ENCODE measurements at regions not wholly inside any gene's neighbourhood (a gene's known extent, or its start where the extent isn't known, plus 50 kb on each side); places are given as distances from the start of the nearest gene placed in this dataset.
A peak's percentile ranks its signal among the peaks of the same experiment; 100 is the strongest.

DNA sequence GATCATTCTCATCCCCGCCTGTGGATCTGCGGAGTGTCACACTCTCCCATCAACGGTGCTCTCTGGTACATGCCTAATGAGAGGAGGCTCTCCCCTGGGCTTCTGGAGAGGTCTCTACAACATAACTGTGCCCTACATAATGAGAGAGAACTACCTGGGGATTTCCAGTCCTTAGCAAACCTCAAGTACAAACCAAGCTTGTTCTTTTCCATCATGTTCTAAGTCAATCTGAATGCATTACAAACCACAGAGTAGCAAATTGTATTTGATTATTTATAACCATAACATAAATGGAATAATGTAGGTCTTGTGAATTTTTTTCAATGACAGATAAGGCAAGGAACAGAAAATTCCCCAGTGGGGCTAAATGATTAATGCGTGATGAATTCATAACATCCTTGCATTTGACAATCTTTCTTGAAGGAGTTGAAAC is 412.4 kb upstream of the NRP1 start:
- no peak for DNase-seq (ENCODE audit: low read depth, low spot score)

DNA sequence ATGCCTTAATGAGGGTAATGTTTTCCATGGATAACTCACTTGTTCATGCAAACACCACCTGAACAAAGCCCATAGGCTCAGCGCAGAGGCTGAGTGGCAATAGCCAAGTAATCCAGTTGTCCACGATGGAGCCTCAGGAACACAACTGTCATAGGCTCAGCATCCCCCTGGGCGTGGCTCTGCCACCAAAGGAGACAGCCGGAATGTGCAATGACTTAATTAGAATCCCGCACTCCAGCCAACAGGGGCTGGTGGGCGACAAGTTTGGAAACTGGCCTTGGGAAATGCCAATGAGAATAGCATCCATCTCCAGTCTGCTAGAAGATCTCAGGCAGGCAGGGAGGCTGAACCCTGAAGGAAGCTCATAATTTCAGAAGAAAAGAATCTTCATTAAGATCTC is 411.7 kb upstream of the NRP1 start:
- DNase-seq (ENCODE audit: low read depth, low spot score) = no peak

DNA sequence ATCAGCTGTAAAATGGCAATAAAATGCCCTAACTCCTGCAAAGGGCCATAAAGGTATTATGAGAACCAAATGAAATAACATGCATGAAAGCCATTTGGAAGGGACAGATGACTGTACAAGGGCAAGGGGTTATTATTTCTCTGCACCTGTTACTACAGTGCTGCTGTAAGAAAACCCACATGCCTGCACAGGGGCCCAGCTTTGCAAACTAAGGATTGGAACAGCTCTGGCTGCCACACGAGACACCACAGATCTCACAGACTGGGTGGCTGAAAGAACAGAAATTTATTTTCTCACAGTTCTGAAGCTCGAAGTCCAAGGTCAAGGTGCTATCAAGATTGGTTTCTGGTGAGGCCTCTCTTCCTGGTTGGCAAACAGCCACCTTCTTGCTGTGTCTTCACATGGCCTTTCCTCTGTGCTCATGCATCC is 409.0 kb upstream of the NRP1 start:
- no peak for DNase-seq (ENCODE audit: low read depth, low spot score)

DNA sequence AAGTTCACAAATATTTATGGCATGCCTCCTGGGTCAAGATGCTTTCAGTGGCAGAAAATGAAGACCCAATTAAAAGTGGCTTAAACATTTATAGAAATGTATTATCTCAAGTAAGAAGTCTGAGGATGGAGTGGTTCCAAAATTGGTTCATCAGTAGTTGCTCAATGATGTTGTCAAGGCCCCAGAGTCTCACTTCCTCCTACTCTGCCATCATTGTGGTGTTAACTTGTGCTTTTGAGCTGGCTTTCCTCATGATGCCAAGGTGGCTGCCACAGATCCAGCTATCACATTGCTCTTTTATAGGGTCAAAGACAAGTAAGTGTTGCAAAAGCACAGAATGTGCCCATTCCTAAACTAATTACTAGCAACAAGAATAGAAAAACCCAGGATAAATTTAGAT is 404.6 kb upstream of the NRP1 start:
- no peak for DNase-seq (ENCODE audit: low read depth, low spot score)

- no peak for DNase-seq (ENCODE audit: low read depth, low spot score)
Measured at GRCh38 chr10:33735464-33735923, 401.0 kb upstream of the NRP1 start.

GRCh38 chr10:33734393-33735155 is 400.1 kb upstream of the NRP1 start:
- DNase-seq (ENCODE audit: low read depth, low spot score) = no peak

DNA sequence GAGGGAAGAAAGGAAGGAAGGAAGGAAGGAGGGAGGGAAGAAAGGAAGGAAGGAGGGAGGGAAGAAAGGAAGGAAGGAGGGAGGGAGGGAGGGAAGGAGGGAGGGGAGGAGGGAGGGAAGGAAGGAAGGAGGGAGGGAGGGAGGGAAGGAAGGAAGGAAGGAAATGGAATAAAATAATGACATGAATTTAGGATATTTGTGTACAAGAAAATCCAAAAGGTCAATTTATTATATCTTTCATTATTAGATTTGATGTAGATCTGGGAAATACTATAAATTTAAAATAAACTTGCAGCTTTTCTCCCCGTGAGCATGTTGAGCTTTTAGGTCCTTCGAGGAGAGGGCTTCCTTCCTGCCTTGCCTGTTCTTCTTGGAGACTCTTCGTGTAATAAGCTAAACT is 398.6 kb upstream of the NRP1 start:
- DNase-seq (ENCODE audit: low read depth, low spot score) = no peak

GRCh38 chr10:33732161-33732680 is 397.8 kb upstream of the NRP1 start:
- DNase-seq (ENCODE audit: low read depth, low spot score) = no peak

- DNase-seq (ENCODE audit: low read depth, low spot score) = no peak
Measured at GRCh38 chr10:33731322-33731721, 396.9 kb upstream of the NRP1 start.

- DNase-seq (ENCODE audit: low read depth, low spot score) = no peak
Measured at GRCh38 chr10:33725430-33725829, 391.0 kb upstream of the NRP1 start.

- DNase-seq (ENCODE audit: low read depth, low spot score) = no peak
Measured at GRCh38 chr10:33723181-33723580, 388.7 kb upstream of the NRP1 start.

GRCh38 chr10:33722067-33722466 is 387.6 kb upstream of the NRP1 start:
- DNase-seq (ENCODE audit: low read depth, low spot score) = peak; percentile 32

GRCh38 chr10:33721509-33721908 is 387.0 kb upstream of the NRP1 start:
- DNase-seq (ENCODE audit: low read depth, low spot score) = no peak

DNA sequence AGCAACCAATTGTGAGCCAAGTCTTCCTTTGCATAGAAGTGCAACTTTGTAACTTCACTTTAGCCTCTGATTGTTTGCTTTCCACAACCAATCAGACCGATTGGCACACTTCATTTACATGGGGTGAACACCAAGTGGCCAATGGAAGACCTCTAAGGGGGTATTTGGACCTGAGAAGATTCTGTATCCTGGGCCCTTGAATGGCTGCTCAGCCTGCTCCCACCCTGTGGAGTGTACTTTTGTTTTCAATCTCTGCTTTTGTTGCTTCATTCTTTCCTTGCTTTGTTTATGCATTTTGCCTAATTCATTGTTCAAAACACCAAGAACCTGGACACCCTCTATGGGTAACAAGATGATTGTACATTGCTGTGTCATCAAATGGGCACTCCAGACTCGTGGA is 385.7 kb upstream of the NRP1 start:
- DNase-seq (ENCODE audit: low read depth, low spot score) = no peak

- DNase-seq (ENCODE audit: low read depth, low spot score) = no peak
Measured at GRCh38 chr10:33719005-33719703, 384.7 kb upstream of the NRP1 start.

- DNase-seq (ENCODE audit: low read depth, low spot score) = no peak
Measured at GRCh38 chr10:33716501-33717267, 382.2 kb upstream of the NRP1 start.

DNA sequence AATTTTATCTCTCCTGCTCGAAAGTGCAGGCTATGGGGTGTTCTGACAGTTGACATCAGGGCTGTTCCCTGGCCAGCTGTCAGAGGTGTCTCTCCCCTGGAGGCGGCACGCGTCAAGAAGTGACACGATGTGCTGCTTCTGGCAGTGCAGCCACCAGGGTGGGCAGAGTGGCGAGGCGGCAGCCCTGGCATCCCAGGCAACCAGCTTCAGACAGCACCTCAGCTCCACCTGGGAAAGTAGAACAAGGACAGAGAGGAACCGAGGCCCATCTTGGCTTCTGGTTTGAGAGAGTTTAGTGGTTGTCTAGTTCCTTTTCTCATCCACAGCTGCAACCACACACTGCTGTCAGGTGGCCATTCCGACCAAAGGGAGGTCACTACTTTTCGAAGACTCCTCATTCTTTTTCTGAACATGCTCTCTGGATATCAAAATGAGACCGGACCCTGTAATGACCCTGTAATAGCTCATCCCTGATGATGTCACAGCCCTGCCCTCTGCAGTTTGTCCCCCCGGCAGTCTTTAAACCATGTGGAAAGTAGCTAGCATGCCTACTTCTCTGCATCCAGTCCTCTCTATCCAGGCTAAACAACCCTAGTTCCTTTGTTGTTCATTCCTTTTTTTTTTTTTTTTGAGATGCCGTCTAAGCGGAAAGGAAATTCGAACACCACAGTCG is 381.0 kb upstream of the NRP1 start:
- DNase-seq (ENCODE audit: low read depth, low spot score) = no peak

DNA sequence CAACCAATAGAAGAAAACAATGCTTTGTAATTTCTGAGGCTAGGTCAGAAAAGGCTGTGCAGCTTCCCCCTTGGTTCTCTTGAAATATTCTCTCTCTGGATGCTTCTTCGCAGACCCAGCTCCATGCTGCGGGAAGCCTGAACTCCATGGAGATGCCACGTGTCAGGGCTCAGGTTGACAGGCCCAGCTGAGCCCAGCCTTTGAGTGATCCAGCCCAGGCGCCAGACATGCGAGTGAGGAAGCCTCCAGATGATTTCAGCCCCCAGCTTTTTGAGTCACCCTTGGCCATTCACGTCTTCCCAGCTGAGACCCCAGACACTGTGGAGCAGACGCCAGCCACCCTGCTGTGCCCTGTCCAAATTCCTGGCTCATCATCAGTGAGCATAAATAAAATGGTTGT is 378.4 kb upstream of the NRP1 start:
- no peak for DNase-seq (ENCODE audit: low read depth, low spot score)

- no peak for DNase-seq (ENCODE audit: low read depth, low spot score)
Measured at GRCh38 chr10:33710006-33710405, 375.5 kb upstream of the NRP1 start.

DNA sequence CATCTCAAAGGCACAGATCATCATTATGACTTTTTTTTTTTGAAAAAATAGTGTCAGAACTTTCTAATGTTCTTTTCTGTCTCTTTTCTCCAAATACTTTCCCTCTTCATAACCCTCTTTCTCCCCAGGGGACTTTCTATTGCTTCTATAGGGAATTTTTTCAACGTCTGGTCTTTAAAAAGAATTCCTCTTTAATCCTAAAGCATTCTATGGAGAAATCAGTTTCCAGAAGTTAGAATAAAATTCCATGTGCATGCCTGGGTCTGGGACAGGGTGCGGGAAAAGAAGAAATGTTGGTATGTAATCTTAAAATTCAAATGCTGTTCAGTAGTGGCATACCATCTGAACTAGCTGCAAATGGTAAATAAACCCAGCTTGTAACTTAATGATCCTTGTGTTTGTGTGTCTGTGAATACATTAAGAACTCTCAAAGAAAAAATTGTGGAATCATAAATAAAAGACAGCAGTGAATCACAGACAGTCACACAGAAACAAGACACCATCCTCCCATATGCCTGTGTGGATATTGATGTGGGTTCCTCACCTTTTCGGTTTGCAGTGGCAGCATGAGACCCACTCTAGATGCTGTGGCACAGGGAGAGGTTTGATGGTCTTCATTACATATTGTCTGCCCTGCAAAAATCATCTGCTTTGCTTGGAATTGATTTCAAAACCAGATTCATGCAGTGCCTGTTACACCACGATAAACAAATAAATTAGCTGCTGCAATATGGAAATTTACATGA is 374.7 kb upstream of the NRP1 start:
- no peak for DNase-seq (ENCODE audit: low read depth, low spot score)

DNA sequence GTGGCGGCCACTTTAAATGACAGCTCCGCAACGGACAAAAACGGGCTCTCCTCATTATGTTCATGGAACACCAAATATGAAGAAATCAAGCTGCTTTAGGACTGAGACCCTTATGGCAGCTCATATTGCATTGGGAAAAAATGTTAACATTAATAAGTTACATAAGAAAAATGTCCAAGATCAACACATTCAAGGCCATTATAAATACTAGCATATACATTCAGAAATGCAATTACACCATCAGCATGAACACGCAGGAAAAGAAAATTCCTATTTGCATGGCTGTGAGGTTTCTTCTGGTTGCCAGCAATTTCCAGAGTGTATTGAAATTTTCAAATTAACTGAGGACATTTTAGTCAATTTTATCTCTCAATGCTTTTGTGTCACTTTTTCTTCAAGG is 374.1 kb upstream of the NRP1 start:
- DNase-seq (ENCODE audit: low read depth, low spot score) = no peak
